ENCODE measurements at regions not wholly inside any gene's neighbourhood (a gene's known extent, or its start where the extent isn't known, plus 50 kb on each side); places are given as distances from the start of the nearest gene placed in this dataset.

DNA sequence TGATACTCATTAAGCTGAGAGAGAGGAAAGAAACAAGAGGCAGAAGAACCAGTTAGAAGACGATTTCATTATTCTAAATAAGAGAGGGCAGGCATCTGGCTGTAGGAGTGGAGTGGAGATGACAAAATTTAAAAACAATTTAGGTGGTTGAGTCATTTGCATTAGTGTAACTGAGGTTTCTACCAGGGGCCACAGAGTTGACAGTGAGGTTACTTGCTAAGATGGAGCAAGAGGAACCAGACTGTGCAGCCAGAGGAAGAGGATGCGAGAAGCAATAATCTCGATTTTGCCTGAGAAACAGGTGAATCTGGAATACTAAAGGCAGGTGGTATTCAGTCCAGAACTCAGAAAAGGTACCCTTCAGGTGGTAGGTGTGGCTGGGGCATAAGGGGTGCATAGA is 491.9 kb downstream of the MID1IP1 start:
- ATAC-seq (ENCODE audit: low FRiP score), result no peak
- TF ChIP-seq, protein P1, sequence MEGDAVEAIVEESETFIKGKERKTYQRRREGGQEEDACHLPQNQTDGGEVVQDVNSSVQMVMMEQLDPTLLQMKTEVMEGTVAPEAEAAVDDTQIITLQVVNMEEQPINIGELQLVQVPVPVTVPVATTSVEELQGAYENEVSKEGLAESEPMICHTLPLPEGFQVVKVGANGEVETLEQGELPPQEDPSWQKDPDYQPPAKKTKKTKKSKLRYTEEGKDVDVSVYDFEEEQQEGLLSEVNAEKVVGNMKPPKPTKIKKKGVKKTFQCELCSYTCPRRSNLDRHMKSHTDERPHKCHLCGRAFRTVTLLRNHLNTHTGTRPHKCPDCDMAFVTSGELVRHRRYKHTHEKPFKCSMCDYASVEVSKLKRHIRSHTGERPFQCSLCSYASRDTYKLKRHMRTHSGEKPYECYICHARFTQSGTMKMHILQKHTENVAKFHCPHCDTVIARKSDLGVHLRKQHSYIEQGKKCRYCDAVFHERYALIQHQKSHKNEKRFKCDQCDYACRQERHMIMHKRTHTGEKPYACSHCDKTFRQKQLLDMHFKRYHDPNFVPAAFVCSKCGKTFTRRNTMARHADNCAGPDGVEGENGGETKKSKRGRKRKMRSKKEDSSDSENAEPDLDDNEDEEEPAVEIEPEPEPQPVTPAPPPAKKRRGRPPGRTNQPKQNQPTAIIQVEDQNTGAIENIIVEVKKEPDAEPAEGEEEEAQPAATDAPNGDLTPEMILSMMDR (IDR thresholded peaks at IDR 0.05), result no peak
- DNase-seq (ENCODE audit: low spot score), result no peak

DNA sequence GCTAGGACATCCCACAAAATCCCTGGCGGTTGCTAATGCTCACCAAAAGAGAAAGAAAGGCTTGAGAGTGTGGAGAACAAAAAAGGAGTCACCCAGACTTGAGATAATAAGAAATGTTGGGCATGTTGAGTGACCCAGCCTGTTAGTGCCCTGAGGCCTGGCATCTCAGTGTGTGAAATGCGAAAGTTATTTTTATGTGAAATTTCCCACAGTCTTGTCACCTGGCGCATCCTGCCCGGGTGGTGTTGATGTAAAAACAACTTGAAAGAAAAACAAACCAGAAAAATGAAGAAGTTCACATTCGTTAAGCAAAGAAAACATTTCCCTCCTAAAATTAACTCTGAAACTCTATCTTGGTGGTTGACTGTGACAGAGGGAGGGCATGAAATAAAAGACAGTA is 495.2 kb downstream of the MID1IP1 start:
- TF ChIP-seq, protein P1 (IDR thresholded peaks at IDR 0.05), result no peak
- no peak for DNase-seq (ENCODE audit: low spot score)
- ATAC-seq (ENCODE audit: low FRiP score), result no peak

DNA sequence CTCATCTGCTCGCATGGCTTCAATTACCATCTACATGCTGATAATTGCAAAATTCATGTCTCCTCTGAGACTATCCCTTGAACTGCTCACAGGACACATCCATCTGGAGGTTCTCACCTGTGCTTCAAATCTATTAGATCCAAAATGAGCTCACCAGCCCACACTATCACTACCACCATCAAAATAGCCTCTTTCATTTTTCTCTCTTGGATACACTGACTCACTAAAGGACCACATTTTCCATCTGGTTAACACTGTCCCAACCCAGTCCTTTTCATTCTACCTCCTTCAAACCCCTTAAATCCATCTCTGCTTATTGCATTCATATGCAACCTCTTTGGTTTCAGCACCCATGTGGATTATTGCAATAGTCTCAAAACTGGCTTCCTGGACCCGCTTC is 497.6 kb downstream of the MID1IP1 start:
- ATAC-seq (ENCODE audit: low FRiP score) (no peak), DNase-seq (ENCODE audit: low spot score) (no peak)
- TF ChIP-seq, protein P1 (IDR thresholded peaks at IDR 0.05), result no peak

DNA sequence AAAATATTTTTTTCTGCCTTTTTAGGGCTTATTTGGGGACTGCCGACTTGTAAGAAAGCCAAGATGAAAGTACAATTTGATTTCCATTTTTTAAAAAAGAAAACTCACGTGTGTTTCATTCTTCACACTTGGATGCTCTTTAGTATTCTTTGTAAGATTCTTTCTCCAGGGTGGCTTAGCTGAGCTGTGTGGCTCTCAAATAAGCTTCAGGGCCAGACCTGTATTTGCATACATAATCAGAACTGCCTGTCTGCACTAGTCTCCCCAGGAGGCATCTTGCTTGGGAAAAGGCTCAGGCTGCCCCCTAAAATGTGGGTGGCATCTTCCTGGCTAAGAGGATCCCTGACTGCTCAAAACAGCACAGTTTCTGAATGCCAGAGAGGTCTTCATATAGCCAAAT is 498.4 kb downstream of the MID1IP1 start:
- TF ChIP-seq, protein P1 (IDR thresholded peaks at IDR 0.05), result no peak
- ATAC-seq (ENCODE audit: low FRiP score) (no peak), DNase-seq (ENCODE audit: low spot score) (no peak)

DNA sequence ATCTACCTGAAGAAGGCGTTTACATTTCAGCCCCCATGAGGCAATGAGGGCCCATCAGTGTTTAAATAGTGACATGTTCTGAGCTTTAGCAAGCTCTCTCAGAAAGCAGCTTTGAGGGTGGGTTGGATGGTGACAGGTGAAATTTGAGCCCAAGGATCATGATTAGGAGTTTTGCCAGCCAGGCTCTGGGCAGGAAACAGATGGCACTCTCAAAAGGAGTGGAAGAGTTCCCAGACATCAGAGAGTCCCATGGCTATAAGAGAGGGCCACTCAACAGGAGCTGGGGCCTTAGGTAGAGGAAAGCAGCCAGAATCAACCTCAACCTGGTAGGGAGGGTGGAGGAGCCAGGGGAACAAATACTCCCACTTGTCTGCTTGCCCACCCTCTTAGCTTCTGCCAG is 499.8 kb downstream of the MID1IP1 start:
- DNase-seq (ENCODE audit: low spot score) (no peak), ATAC-seq (ENCODE audit: low FRiP score) (no peak)
- TF ChIP-seq, protein P1 (IDR thresholded peaks at IDR 0.05), result no peak

DNA sequence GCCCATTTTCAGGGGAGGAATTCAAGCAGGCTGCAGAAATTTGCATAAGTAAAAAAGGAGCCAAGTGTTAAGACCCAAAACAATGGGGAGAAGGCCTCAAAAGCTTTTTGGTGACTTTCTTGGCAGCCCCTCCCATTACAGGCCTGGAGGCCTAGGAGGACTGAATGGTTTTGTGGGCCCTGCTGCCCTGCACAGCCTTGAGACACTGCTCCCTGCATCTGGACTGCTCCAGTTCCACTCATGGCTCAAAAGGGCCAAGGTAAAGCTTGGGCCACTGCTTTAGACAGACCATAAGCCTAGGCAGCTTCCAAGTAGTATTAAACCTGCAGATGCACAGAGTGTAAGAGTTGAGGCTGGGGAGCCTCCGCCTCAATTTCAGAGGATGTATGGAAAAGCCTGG is 501.6 kb downstream of the MID1IP1 start:
- DNase-seq (ENCODE audit: low spot score) (no peak), ATAC-seq (ENCODE audit: low FRiP score) (no peak)
- TF ChIP-seq, protein P1 (IDR thresholded peaks at IDR 0.05), result no peak

DNA sequence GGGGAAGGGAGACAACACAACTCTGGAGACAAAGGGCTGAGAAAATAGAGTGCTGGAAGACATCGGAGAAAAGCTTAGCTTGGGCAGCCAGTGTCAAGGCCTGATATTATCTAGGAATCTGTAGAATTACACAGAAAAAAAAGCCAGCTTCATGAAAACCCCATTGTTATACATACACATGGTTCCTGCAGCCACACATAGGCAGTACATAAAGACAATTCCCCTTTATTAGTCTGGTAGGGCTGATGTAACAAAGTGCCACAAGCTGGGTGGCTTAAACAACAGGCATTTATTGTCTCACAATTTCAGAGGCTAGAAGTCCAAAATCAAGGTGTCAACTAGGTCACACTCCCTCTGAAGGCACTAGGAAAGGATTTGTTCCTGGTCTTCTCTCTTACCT is 503.5 kb downstream of the MID1IP1 start:
- ATAC-seq (ENCODE audit: low FRiP score) (no peak), DNase-seq (ENCODE audit: low spot score) (no peak)

More for the DNA sequence above, 503.5 kb downstream of the MID1IP1 start:
- TF ChIP-seq, protein P1 (IDR thresholded peaks at IDR 0.05), result no peak
